ENCODE measurements at regions not wholly inside any gene's neighbourhood (a gene's known extent, or its start where the extent isn't known, plus 50 kb on each side); places are given as distances from the start of the nearest gene placed in this dataset.

- H3K4me3 ChIP-seq = no peak overlapping the region
- no peaks in the 10 kb centered on the region for H3K4me1 ChIP-seq
- ATAC-seq = no peak
- no peak for DNase-seq
- no peak overlapping the region for H3K27ac ChIP-seq
- H3K9me3 ChIP-seq = no peaks in the 10 kb centered on the region
- H3K27me3 ChIP-seq = no peaks in the 10 kb centered on the region
- no peak for TF ChIP-seq CTCF (IDR thresholded peaks at IDR 0.05)
- no peak for TF ChIP-seq POLR2A (IDR thresholded peaks at IDR 0.05)
- intact Hi-C loops (cut with DNase I) = no loop called here
- no peaks in the 10 kb centered on the region for H3K36me3 ChIP-seq (replicated peaks in 1 of 2; ENCODE audit: insufficient read depth in 1 of 2, low read depth in 2 of 2)
- WGBS, 2 donors = 65 to 69% methylated on average over 4 of the region's 4 CpGs
Observed at GRCh38 chr7:42625421-42625820, 286.4 kb downstream of the C7orf25 start.

GRCh38 chr7:42624471-42624870 is 287.4 kb downstream of the C7orf25 start:
- no peak for ATAC-seq

GRCh38 chr7:42621543-42622219 is 290.2 kb downstream of the C7orf25 start:
- DNase-seq = no peak
- Histone ChIP-seq H3K4me1 (no peaks in the 10 kb centered on the region), H3K27me3 (no peaks in the 10 kb centered on the region), H3K9me3 (no peaks in the 10 kb centered on the region), H3K27ac (no peak overlapping the region), H3K4me3 (no peak overlapping the region), H3K36me3 (replicated peaks in 1 of 2; ENCODE audit: insufficient read depth in 1 of 2, low read depth in 2 of 2) (no peaks in the 10 kb centered on the region)
- 51 to 61% methylated on average over 3 of the region's 3 CpGs for WGBS, 2 donors
- TF ChIP-seq CTCF (IDR thresholded peaks at IDR 0.05) (no peak), POLR2A (IDR thresholded peaks at IDR 0.05) (no peak)
- no peak for ATAC-seq
- intact Hi-C loops (cut with DNase I) = no loop called here

More at GRCh38 chr7:42624471-42624870, 287.4 kb downstream of the C7orf25 start:
- Histone ChIP-seq H3K4me3 (no peak overlapping the region), H3K36me3 (replicated peaks in 1 of 2; ENCODE audit: insufficient read depth in 1 of 2, low read depth in 2 of 2) (no peaks in the 10 kb centered on the region), H3K9me3 (no peaks in the 10 kb centered on the region), H3K4me1 (no peaks in the 10 kb centered on the region), H3K27me3 (no peaks in the 10 kb centered on the region), H3K27ac (no peak overlapping the region)
- intact Hi-C loops (cut with DNase I) = no loop called here
- TF ChIP-seq POLR2A (IDR thresholded peaks at IDR 0.05) = no peak
- TF ChIP-seq CTCF (IDR thresholded peaks at IDR 0.05) = no peak
- DNase-seq = no peak

GRCh38 chr7:42618651-42619360 is 293.1 kb downstream of the C7orf25 start:
- WGBS, 2 donors = 60 to 61% methylated on average over 7 of the region's 7 CpGs
- no peaks in the 10 kb centered on the region for H3K9me3 ChIP-seq
- intact Hi-C loops (cut with DNase I) = no loop called here
- H3K27me3 ChIP-seq = no peaks in the 10 kb centered on the region
- no peak for TF ChIP-seq CTCF (IDR thresholded peaks at IDR 0.05)
- TF ChIP-seq POLR2A (IDR thresholded peaks at IDR 0.05) = no peak
- H3K27ac ChIP-seq = no peak overlapping the region
- no peak overlapping the region for H3K4me3 ChIP-seq
- ATAC-seq (no peak), DNase-seq (no peak)
- no peaks in the 10 kb centered on the region for H3K36me3 ChIP-seq (replicated peaks in 1 of 2; ENCODE audit: insufficient read depth in 1 of 2, low read depth in 2 of 2)
- no peaks in the 10 kb centered on the region for H3K4me1 ChIP-seq

Measured in body of pancreas (tissue), 4 donors.